Astrocyte (in vitro differentiated cells and primary cell): ENCODE measurements at regions not wholly inside any gene's neighbourhood (a gene's known extent, or its start where the extent isn't known, plus 50 kb on each side); places are given as distances from the start of the nearest gene placed in this dataset.

Experiments
- DNase-seq: peaks from one replicate; pipeline ENCODE4 v3.0.0-alpha.2; 2010; ENCODE audit warnings: low read depth
- FAIRE-seq: peaks from 2 replicates; lab custom pipeline; 2011; peaks lifted over from hg19 to GRCh38; lab: Jason Lieb, UNC
- H2AFZ ChIP-seq: 2 replicates; pipeline ENCODE4 v1.6.0; 2012; ENCODE audit warnings: low read depth, low read length, inconsistent platforms
- H3K27ac ChIP-seq: 2 replicates; pipeline ENCODE4 v1.5.1; 2011; ENCODE audit warnings: low read depth, low read length, inconsistent platforms
- H3K27me3 ChIP-seq: 2 replicates; pipeline ENCODE4 v1.6.0; 2011; ENCODE audit warnings: low read length, inconsistent platforms; ENCODE audit not compliant: insufficient read depth
- H3K36me3 ChIP-seq: 2 replicates; pipeline ENCODE4 v1.5.1; 2011; ENCODE audit warnings: low read length, inconsistent platforms; ENCODE audit not compliant: insufficient read depth
- H3K4me1 ChIP-seq: 2 replicates; pipeline ENCODE4 v1.5.1; 2011; ENCODE audit warnings: low read length, inconsistent platforms; ENCODE audit not compliant: insufficient read depth
- H3K4me2 ChIP-seq: 2 replicates; pipeline ENCODE4 v1.6.0; 2012; ENCODE audit warnings: low read length, inconsistent platforms
- H3K4me3 ChIP-seq: 2 replicates; pipeline ENCODE4 v1.5.1; 2011; ENCODE audit warnings: low read depth, mild to moderate bottlenecking, low read length, inconsistent platforms; ENCODE audit not compliant: insufficient read depth
- H3K79me2 ChIP-seq: 2 replicates; pipeline ENCODE4 v1.6.0; 2012; ENCODE audit warnings: mild to moderate bottlenecking, low read length, inconsistent platforms; ENCODE audit not compliant: insufficient read depth
- H3K9ac ChIP-seq: 2 replicates; pipeline ENCODE4 v1.6.0; 2012; ENCODE audit warnings: mild to moderate bottlenecking, low read length, inconsistent platforms
- H3K9me3 ChIP-seq: 2 replicates; pipeline ENCODE4 v1.5.1; 2012; ENCODE audit warnings: low read depth, mild to moderate bottlenecking, low read length, inconsistent platforms; ENCODE audit not compliant: insufficient read depth
- H4K20me1 ChIP-seq: 2 replicates; pipeline ENCODE4 v1.6.0; 2012; ENCODE audit warnings: low read length, inconsistent platforms; ENCODE audit not compliant: insufficient read depth
- H3K27ac Mint-ChIP-seq: one replicate; pipeline ENCODE4 v1.8.0; 2021; ENCODE audit warnings: mild to moderate bottlenecking, mixed read lengths; ENCODE audit not compliant: unreplicated experiment
- H3K27me3 Mint-ChIP-seq: one replicate; pipeline ENCODE4 v1.8.0; 2021; ENCODE audit warnings: low read depth, mixed read lengths; ENCODE audit not compliant: unreplicated experiment
- H3K36me3 Mint-ChIP-seq: one replicate; pipeline ENCODE4 v1.8.0; 2021; ENCODE audit warnings: low read depth, mixed read lengths; ENCODE audit not compliant: unreplicated experiment
- H3K4me1 Mint-ChIP-seq: one replicate; pipeline ENCODE4 v1.8.0; 2021; ENCODE audit warnings: low read depth, mixed read lengths; ENCODE audit not compliant: unreplicated experiment
- H3K4me3 Mint-ChIP-seq: one replicate; pipeline ENCODE4 v1.8.0; 2021; ENCODE audit warnings: mild to moderate bottlenecking, moderate library complexity, mixed read lengths; ENCODE audit not compliant: unreplicated experiment
- H3K9me3 Mint-ChIP-seq: one replicate; pipeline ENCODE4 v1.8.0; 2021; ENCODE audit warnings: mild to moderate bottlenecking, mixed read lengths; ENCODE audit not compliant: unreplicated experiment
- CTCF ChIP-seq: IDR thresholded peaks from 2 replicates; pipeline ENCODE4 v1.5.1; 2011; ENCODE audit warnings: low read depth, mild to moderate bottlenecking, inconsistent platforms, low read length, moderate library complexity; ENCODE audit not compliant: insufficient read depth
- EZH2 ChIP-seq: IDR thresholded peaks from 2 replicates; pipeline ENCODE4 v1.6.1; 2012; ENCODE audit warnings: mild to moderate bottlenecking, low read length, inconsistent platforms; ENCODE audit not compliant: insufficient read depth

- no peaks in the 10 kb centered on the region for H3K4me1 ChIP-seq
- H3K79me2 ChIP-seq = no peaks in the 10 kb centered on the region
- H3K4me3 ChIP-seq = no peak overlapping the region
- no peak overlapping the region for H3K4me2 ChIP-seq
- TF ChIP-seq CTCF (no peak), EZH2 (no peak)
- no peak overlapping the region for H2AFZ ChIP-seq
- no peaks in the 10 kb centered on the region for H3K27me3 ChIP-seq
- Mint-ChIP-seq H3K9me3 (no peaks in the 10 kb centered on the region), H3K4me3 (no peak overlapping the region), H3K27me3 (no peaks in the 10 kb centered on the region), H3K36me3 (no peaks in the 10 kb centered on the region), H3K4me1 (no peaks in the 10 kb centered on the region), H3K27ac (no peak overlapping the region)
- no peak overlapping the region for H3K9ac ChIP-seq
- DNase-seq (no peak), FAIRE-seq (no peak)
- H3K9me3 ChIP-seq = no peaks in the 10 kb centered on the region
- no peaks in the 10 kb centered on the region for H3K36me3 ChIP-seq
- no peaks in the 10 kb centered on the region for H4K20me1 ChIP-seq
- no peak overlapping the region for H3K27ac ChIP-seq
Observed at GRCh38 chr3:68479779-68480178, 452.6 kb downstream of the TAFA4 start.

- peaks cover 21% of the 10 kb centered on the region for H3K4me1 Mint-ChIP-seq
- no peaks in the 10 kb centered on the region for H3K27me3 ChIP-seq
- H3K27ac Mint-ChIP-seq = no peak overlapping the region
- no peak overlapping the region for H3K4me3 ChIP-seq
- no peak overlapping the region for H3K27ac ChIP-seq
- TF ChIP-seq CTCF = no peak
- TF ChIP-seq EZH2 = no peak
- H3K27me3 Mint-ChIP-seq = no peaks in the 10 kb centered on the region
- no peaks in the 10 kb centered on the region for H3K36me3 Mint-ChIP-seq
- H3K79me2 ChIP-seq = no peaks in the 10 kb centered on the region
- no peak for FAIRE-seq
- H4K20me1 ChIP-seq = no peaks in the 10 kb centered on the region
- H3K4me1 ChIP-seq = no peaks in the 10 kb centered on the region
- no peaks in the 10 kb centered on the region for H3K36me3 ChIP-seq
- H3K4me3 Mint-ChIP-seq = no peak overlapping the region
- no peak overlapping the region for H3K4me2 ChIP-seq
- no peak overlapping the region for H2AFZ ChIP-seq
- peaks cover 5% of the 10 kb centered on the region for H3K9me3 ChIP-seq
- peaks cover 7% of the 10 kb centered on the region for H3K9me3 Mint-ChIP-seq
- no peak overlapping the region for H3K9ac ChIP-seq
- no peak for DNase-seq
Observed at GRCh38 chr3:68468695-68469375, 463.5 kb downstream of the TAFA4 start.

DNA sequence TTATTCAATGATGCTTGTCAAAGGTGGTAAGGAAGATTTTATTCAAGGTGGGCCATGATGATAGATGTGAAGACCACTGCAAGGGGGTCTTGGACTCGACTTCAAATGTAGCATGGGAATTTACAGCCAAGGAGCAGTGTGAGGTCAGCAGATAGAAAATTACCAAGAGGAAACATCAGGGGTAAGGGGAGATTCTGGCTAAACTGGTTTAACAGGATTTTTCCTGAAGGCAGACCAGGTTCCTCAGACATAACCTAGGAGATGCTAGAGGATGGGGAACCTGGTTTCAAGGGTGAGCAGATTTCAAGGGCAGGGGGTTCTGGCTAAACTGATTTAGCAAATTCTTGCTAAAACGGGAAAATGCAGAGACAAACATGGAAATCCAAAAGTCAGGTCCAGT lies 464.9 kb downstream of the TAFA4 start:
- DNase-seq (no peak), FAIRE-seq (no peak)
- no peak overlapping the region for H3K4me3 ChIP-seq
- no peak overlapping the region for H3K4me2 ChIP-seq
- no peak overlapping the region for H2AFZ ChIP-seq
- H3K4me1 ChIP-seq = no peaks in the 10 kb centered on the region
- Mint-ChIP-seq H3K27me3 (no peaks in the 10 kb centered on the region), H3K4me1 (peaks cover 10% of the 10 kb centered on the region), H3K27ac (no peak overlapping the region), H3K36me3 (no peaks in the 10 kb centered on the region), H3K4me3 (no peak overlapping the region), H3K9me3 (peaks cover 7% of the 10 kb centered on the region)
- no peak for TF ChIP-seq CTCF
- TF ChIP-seq EZH2 = no peak
- H3K9ac ChIP-seq = no peak overlapping the region
- H3K27ac ChIP-seq = no peak overlapping the region
- peaks cover 5% of the 10 kb centered on the region for H3K9me3 ChIP-seq
- H3K27me3 ChIP-seq = no peaks in the 10 kb centered on the region
- H3K79me2 ChIP-seq = no peaks in the 10 kb centered on the region
- no peaks in the 10 kb centered on the region for H4K20me1 ChIP-seq
- H3K36me3 ChIP-seq = no peaks in the 10 kb centered on the region
